ENCODE measurements at regions not wholly inside any gene's neighbourhood (a gene's known extent, or its start where the extent isn't known, plus 50 kb on each side); places are given as distances from the start of the nearest gene placed in this dataset.
"Not testable (repeated sequence)": the region's sequence is repeated elsewhere in the genome, so short reads cannot be mapped to it uniquely, and the experiment has no call there.

DNA sequence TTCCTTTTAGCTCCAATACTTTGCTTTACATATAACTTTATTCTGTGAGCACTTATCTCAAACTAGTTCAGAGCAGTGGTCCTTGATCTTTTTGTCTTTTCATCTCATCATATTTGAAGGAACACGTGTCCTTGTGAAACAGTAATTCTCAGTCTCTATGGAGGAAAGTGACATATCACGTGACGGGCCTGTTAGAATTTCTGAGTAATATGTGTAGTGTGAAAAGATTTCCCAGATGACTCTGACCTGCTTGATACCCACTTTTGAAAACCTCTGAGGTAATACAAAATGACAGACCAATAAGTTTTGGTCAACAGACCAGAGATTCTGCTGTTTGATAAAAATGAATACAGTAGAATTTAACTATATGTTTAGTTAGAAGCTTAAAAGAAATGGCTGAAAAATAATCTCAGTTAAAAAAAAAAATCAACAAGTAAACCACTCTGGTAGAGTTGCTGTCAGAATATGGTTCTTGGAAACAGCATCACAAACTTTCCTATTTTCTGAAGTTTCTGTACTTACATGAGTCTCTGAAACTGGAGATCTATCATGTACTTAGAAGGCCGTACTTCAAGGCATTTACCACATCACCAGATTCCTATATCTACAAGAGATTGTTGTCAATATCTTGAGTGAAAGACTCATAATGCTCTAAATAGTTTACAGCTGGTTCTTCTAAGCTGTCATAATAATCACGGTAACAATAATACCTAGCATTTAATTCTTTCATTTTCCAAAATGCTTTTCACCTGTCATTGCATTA lies 590.2 kb upstream of the TBL1XR1 start:
- DNase-seq (ENCODE audit: low spot score): no peak

- DNase-seq (ENCODE audit: low spot score): no peak
Observed at GRCh38 chr3:177789500-177789899, 592.2 kb upstream of the TBL1XR1 start.

- DNase-seq (ENCODE audit: low spot score): no peak
Observed at GRCh38 chr3:177792311-177793030, 595.2 kb upstream of the TBL1XR1 start.

DNA sequence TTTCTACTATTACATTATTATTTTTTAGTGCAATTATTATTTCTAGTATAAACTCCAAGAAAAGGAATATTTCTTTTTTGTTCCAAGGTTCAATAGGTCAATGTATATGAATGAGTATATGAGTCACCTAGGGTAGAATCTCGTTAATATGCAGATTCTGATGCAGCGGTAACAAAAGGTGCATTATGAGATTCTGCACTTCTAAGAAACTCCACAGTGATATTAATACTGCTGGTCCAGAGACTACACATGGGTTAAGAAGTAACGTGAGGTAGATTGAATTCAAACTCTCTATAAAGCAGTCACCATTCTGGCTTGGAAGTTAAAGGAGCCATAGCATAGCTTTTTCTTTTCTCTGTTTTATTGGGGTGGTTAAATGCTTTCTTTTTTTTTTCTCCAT lies 596.2 kb upstream of the TBL1XR1 start:
- DNase-seq (ENCODE audit: low spot score): no peak

GRCh38 chr3:177795216-177795615 lies 597.9 kb upstream of the TBL1XR1 start:
- no peak for DNase-seq (ENCODE audit: low spot score)

- no peak for DNase-seq (ENCODE audit: low spot score)
Observed at GRCh38 chr3:177795859-177796258, 598.6 kb upstream of the TBL1XR1 start.

DNA sequence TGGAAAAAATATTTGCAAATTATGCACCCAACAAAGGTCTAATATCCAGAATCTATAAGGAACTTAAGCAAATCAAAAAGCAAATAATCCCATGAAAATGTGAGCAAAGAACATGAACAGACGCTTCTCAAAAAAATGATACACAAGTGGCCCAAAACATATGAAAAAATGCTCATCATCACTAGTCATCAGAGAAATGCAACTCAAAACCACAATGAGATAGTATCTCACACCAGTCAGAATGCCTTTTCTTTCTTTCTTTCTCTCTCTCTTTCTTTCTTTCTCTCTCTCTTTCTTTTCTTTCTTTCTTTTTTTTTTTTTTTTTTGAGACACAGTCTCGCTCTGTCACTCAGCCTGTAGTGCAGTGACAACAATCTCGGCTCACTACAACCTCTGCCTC lies 602.9 kb upstream of the TBL1XR1 start:
- not testable (repeated sequence) for DNase-seq (ENCODE audit: low spot score)

GRCh38 chr3:177800561-177800960 lies 603.3 kb upstream of the TBL1XR1 start:
- DNase-seq (ENCODE audit: low spot score): no peak

- no peak for DNase-seq (ENCODE audit: low spot score)
Observed at GRCh38 chr3:177802151-177802900, 605.0 kb upstream of the TBL1XR1 start.

DNA sequence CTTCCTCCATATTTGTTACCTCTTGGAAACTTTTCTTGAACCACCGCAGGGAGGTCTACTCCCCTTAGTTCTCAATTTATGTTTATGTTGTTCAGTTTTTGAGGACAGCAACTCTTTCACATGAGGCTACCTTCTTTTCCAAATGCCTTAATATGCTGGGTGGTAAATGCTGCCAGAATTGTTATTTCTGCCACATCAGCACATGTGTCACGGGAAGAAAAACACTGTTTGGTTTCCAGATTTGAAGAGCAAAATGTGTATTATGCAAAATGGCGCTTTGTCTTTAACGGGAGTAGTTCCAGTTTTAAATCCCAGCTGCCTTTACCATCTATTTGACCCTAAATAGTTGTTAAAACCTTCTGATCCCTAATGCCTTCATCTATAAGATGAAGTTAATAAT lies 606.2 kb upstream of the TBL1XR1 start:
- DNase-seq (ENCODE audit: low spot score): no peak

DNA sequence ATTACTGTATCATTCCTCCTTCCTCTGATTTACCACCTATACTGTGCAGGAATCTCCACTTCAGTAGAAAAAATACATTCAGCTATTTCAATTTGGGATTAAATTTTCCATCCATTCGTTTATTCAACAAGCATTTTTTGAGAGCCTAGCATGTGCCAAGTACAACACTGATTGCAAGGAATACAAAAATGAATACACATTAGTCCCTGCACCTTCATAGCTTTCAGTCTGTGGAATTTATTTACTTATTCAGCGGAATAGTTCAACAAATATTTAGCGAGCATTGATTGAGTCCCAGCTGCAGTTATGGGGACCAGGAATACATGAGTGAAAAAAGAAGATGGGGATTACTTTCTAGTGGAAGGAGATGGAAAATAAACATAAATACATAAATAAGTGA lies 606.8 kb upstream of the TBL1XR1 start:
- DNase-seq (ENCODE audit: low spot score): no peak

DNA sequence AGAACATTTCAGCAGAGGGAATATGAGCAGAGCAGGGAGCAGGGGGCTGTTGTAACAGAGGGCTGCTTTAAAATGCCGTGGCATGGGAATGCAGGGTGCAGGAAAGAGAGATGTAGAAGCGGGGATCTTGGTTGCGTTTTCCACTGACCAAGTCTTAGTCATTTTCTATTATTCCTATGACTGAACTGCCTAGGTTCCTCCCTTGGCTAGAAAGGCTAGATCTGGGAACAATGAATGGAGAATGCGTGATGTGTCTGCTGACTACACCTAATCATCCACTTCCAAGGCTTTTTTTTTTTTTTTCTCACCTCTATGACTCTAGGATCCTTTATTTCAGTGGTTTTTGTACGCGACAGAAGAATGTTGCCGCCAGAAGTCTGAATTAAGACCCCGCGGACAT lies 607.4 kb upstream of the TBL1XR1 start:
- no peak for DNase-seq (ENCODE audit: low spot score)

- DNase-seq (ENCODE audit: low spot score): no peak
Observed at GRCh38 chr3:177807150-177807875, 610.0 kb upstream of the TBL1XR1 start.

DNA sequence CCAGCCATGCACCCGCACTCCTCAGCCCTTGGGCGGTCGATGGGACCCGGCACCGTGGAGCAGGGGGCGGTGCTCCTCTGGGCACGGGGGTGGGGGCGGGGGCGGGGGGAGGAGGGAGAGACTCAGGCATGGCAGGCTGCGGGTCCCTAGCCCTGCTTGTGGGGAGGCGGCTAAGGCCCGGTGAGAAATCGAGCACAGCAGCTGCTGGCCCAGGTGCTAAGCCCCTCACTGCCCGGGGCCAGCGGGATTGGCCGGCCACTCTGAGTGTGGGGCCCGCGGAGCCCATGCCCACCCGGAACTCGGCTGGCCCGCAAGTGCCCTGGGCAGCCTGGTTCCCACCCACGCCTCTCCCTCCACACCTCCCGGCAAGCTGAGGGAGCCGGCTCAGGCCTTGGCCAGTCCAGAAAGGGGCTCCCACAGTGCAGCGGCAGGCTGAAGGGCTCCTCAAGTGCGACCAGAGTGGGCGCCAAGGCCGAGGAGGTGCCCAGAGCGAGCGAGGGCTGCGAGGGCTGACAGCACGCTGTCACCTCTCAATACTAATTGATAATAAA lies 611.7 kb upstream of the TBL1XR1 start:
- not testable (repeated sequence) for DNase-seq (ENCODE audit: low spot score)

GRCh38 chr3:177810162-177810623 lies 612.9 kb upstream of the TBL1XR1 start:
- no peak for DNase-seq (ENCODE audit: low spot score)

DNA sequence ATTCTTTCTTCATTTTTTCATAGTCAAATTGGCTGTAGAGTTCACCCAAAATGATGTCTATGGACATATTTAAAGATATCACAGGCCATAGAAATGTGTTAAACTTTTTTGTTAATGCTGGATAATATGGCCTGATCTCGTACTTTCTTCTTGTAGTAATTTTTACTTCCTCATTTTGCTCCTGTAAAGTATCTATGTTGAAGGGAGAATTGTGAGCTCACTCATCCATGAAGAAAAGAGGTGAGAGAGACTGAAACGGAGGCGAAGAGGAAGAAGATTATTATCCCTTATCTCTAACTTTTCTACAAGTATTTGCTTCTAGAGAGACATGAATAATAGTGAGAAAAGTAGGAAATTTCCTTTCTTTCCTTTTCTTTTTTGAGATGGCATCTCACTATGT lies 613.8 kb upstream of the TBL1XR1 start:
- DNase-seq (ENCODE audit: low spot score): no peak

DNA sequence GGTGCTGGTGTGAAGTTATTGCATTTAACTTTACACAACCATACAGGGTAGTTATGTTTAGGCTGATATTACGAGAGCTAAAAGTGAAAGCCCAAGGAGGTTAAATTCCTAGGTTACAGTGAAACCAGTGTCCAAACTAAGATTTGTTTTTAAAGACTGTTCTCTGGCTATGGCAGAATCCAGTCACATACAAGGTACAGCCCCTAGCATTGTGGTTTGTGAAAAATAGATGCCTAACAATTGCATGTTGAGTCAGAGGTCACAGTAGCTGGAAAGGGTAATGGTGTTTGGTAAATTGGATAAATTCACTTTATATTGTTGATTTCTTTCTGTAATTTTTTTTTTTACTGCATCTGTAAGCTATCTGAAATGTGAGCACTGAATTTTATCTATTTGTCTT lies 614.6 kb upstream of the TBL1XR1 start:
- DNase-seq (ENCODE audit: low spot score): no peak

DNA sequence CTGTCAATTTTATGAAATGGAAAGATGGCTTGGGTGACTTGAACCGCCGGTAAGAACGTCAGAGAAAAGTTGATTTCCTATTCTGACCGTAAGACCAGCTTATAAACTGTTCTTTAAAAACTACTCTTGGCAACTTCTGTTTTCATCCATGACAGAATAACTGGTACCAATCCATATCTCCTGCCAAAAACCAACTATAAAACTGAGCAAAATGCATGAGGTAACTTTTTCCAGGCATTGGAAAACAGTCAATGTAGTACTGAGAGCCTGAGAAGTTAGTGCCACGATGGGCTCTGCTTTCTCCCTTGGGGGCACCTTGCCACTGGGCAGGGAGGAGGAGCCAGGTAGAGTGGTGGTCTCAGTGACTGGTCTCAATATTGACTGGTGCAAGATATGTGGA lies 615.2 kb upstream of the TBL1XR1 start:
- no peak for DNase-seq (ENCODE audit: low spot score)

GRCh38 chr3:177813322-177813721 lies 616.0 kb upstream of the TBL1XR1 start:
- DNase-seq (ENCODE audit: low spot score): no peak

DNA sequence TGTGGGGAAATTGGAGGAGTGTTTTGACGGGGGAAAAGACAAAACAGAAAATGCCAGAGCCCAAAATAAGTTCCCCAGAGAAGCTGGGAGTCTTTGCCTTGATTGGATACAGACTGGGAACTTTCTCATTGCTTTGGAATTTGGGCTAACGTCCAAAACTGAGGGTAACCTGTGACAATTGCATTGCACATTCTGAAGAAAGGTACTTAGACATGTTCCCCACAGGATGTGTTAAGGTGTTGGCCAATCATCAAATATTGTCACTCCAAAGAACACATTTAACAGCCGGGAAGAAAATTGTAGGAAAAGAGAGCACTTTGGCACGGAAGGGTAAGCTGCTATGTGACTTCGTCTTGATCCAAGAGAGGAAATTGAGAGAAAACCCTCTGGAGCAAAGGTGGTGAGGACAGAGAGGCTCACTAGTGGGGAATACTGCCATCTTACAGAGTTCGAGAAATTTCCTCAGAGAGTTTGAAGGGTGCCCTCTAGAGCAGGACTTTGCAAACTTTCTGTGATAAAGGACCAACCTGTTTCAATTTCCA lies 619.5 kb upstream of the TBL1XR1 start:
- DNase-seq (ENCODE audit: low spot score): peak; percentile 57

DNA sequence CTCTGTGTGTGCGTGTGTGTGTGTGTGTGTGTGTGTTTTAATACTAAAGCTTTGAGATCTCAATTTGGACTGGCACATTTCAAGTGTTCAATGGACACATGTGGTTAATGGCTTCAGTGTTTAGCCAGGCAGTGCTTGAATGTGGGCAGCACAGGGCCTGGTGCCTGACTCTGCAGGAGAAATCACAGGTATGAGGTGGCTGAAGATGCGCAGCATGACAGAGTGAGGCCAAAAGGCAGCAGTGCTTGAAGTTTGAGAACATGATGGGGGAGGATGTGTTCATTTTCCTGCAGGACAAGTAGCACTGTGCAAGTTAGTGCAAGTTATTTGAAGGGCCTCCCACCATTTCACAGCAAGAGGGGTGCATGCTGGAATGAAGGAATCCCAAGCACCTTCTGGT lies 620.5 kb upstream of the TBL1XR1 start:
- no peak for DNase-seq (ENCODE audit: low spot score)

Data from iPS-NIHi11 (cell line).